ENCODE measurements at regions not wholly inside any gene's neighbourhood (a gene's known extent, or its start where the extent isn't known, plus 50 kb on each side); places are given as distances from the start of the nearest gene placed in this dataset.

- TF ChIP-seq SIN3A (IDR thresholded peaks at IDR 0.05; ENCODE audit: borderline replicate concordance, insufficient read depth, low read length) (no peak), POLR2AphosphoS5 (IDR thresholded peaks at IDR 0.05; ENCODE audit: low read depth, low read length) (no peak), FOXP2 (optimal IDR thresholded peaks at IDR 0.05; ENCODE audit: borderline replicate concordance, extremely low read depth, extremely low read length, insufficient read depth) (no peak), TAF1 (IDR thresholded peaks at IDR 0.05; ENCODE audit: borderline replicate concordance, insufficient read depth, low read length) (no peak), REST (IDR thresholded peaks at IDR 0.05; ENCODE audit: insufficient read depth in 1 of 2, low read depth in 2 of 2, low read length in 2 of 2) (no peak)
These were observed 133.7 kb downstream of the ATL2 start for GRCh38 chr2:38243186-38243880.

- TF ChIP-seq SIN3A (IDR thresholded peaks at IDR 0.05; ENCODE audit: borderline replicate concordance, insufficient read depth, low read length) (no peak), POLR2AphosphoS5 (IDR thresholded peaks at IDR 0.05; ENCODE audit: low read depth, low read length) (no peak)
These were observed 137.6 kb downstream of the ATL2 start for GRCh38 chr2:38239452-38239851.

GRCh38 chr2:38237311-38237710, 139.8 kb downstream of the ATL2 start:
- no peak for TF ChIP-seq POLR2AphosphoS5 (IDR thresholded peaks at IDR 0.05; ENCODE audit: low read depth, low read length)
- TF ChIP-seq FOXP2 (optimal IDR thresholded peaks at IDR 0.05; ENCODE audit: borderline replicate concordance, extremely low read depth, extremely low read length, insufficient read depth) = no peak
- TF ChIP-seq REST (IDR thresholded peaks at IDR 0.05; ENCODE audit: insufficient read depth in 1 of 2, low read depth in 2 of 2, low read length in 2 of 2) = no peak
- TF ChIP-seq SIN3A (IDR thresholded peaks at IDR 0.05; ENCODE audit: borderline replicate concordance, insufficient read depth, low read length) = no peak
- TF ChIP-seq TAF1 (IDR thresholded peaks at IDR 0.05; ENCODE audit: borderline replicate concordance, insufficient read depth, low read length) = no peak

GRCh38 chr2:38233231-38233983, 143.7 kb downstream of the ATL2 start:
- TF ChIP-seq FOXP2 (optimal IDR thresholded peaks at IDR 0.05; ENCODE audit: borderline replicate concordance, extremely low read depth, extremely low read length, insufficient read depth) = no peak
- TF ChIP-seq SIN3A (IDR thresholded peaks at IDR 0.05; ENCODE audit: borderline replicate concordance, insufficient read depth, low read length) = no peak
- no peak for TF ChIP-seq POLR2AphosphoS5 (IDR thresholded peaks at IDR 0.05; ENCODE audit: low read depth, low read length)
- no peak for TF ChIP-seq TAF1 (IDR thresholded peaks at IDR 0.05; ENCODE audit: borderline replicate concordance, insufficient read depth, low read length)
- no peak for TF ChIP-seq REST (IDR thresholded peaks at IDR 0.05; ENCODE audit: insufficient read depth in 1 of 2, low read depth in 2 of 2, low read length in 2 of 2)

- TF ChIP-seq TAF1 (IDR thresholded peaks at IDR 0.05; ENCODE audit: borderline replicate concordance, insufficient read depth, low read length) (no peak), FOXP2 (optimal IDR thresholded peaks at IDR 0.05; ENCODE audit: borderline replicate concordance, extremely low read depth, extremely low read length, insufficient read depth) (no peak), REST (IDR thresholded peaks at IDR 0.05; ENCODE audit: insufficient read depth in 1 of 2, low read depth in 2 of 2, low read length in 2 of 2) (no peak), POLR2AphosphoS5 (IDR thresholded peaks at IDR 0.05; ENCODE audit: low read depth, low read length) (no peak), SIN3A (IDR thresholded peaks at IDR 0.05; ENCODE audit: borderline replicate concordance, insufficient read depth, low read length) (no peak)
These were observed 144.6 kb downstream of the ATL2 start for GRCh38 chr2:38232454-38232853.

Measured in PFSK-1 (cell line).